ENCODE measurements at regions not wholly inside any gene's neighbourhood (a gene's known extent, or its start where the extent isn't known, plus 50 kb on each side); places are given as distances from the start of the nearest gene placed in this dataset.
A peak's percentile ranks its signal among the peaks of the same experiment; 100 is the strongest.

DNA sequence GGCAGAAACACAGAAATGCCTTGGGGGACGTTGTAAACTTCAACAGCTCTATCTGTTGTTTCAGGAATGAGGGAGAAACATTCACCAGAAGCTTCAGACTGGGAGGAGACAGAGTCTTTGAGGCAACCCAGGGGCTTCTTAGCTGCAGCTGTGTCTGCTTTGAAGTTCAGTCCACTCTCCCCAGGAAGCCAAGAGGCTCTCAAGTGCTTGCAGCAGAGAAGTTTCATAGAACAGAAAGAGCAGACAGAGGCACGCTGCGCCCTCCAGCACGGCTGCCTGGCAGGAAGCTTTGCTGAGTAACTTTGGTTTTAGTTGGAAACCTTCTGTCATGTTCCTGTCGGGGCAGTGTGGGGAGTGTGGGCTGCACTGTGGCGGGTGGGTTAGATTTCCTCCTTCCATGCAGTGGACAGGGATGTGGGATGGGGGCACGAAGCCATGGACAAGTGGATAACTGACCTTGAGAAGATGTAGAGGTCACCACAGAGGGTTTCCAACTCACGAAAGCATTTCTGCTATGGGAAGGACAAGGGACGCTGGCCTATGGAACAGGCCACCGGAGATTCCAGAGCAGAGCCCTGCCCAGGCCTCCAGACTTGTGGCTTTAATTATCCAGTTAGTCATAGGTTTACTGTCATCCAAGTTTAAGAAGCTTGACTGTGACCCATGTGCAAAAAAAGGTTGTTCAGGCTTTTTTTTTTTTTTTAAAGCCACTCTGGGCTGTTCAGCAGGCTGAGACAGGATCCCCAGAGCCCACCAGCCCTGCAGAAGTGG lies 107.7 kb downstream of the ARF6 start:
- peaks cover 40% of the 10 kb centered on the region for H3K4me1 ChIP-seq (ENCODE audit: control insufficient read depth, insufficient read depth, low read length)

DNA sequence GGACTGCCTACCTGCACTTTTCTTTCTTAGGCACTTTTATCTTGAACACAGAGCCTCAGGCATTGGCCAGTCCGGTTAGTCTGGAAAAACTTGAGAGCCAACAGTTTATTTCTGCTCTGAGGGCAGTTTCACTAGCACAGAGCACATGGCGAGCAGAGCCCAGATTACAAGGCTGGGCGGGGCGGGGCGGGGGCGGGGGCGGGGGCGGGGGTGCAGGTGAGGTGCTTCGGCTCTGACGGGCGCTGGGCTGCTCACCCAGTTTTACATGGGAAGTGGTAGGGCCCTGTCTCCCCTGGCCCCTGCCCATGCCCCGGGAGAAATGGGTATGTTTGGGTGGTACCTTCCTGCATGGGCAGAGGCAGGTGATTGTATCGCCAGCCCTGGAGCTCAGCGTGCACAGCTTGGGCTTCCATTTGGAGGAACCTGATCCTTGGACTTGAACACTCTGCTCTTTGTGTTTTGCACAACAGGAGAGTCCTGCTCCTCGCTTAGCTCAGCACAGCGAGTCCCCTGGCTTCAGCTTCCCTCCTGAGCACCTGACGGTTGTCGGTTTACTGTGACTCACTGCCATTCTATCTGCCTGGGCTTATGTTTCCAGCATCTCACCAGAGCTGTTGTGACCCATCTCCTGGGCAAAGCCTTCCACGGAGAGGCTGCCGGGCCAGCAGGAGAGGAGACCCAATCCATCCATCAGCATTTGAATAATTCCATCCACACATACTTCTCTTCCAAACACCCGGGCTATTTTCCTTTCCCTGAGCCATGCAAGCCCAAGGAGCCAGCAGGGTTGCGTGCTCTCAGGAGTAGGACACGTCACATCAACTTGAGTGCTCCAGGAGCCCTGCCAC lies 108.5 kb downstream of the ARF6 start:
- Histone ChIP-seq H3K27me3 (ENCODE audit: control insufficient read depth, insufficient read depth, low read length) (peaks cover 37% of the 10 kb centered on the region), H3K9ac (ENCODE audit: low read depth, low read length) (0 out of 2 replicates have a peak overlapping the region, but pooled peaks have one; percentile 12), H3K27ac (ENCODE audit: low read depth, low read length) (peak overlapping the region; percentile 80), H3K36me3 (ENCODE audit: control insufficient read depth, insufficient read depth, low read length) (no peaks in the 10 kb centered on the region), H3K9me3 (ENCODE audit: control insufficient read depth, insufficient read depth, low read length) (no peaks in the 10 kb centered on the region), H3K4me1 (ENCODE audit: control insufficient read depth, insufficient read depth, low read length) (peaks cover 40% of the 10 kb centered on the region), H3K4me3 (ENCODE audit: low read depth, low read length) (peak overlapping the region; percentile 41; the same call in 1 of the 2 replicates)

More for the DNA sequence above, 107.7 kb downstream of the ARF6 start:
- H3K27ac ChIP-seq (ENCODE audit: low read depth, low read length), result peak overlapping the region; percentile 80
- peaks cover 37% of the 10 kb centered on the region for H3K27me3 ChIP-seq (ENCODE audit: control insufficient read depth, insufficient read depth, low read length)
- no peaks in the 10 kb centered on the region for H3K9me3 ChIP-seq (ENCODE audit: control insufficient read depth, insufficient read depth, low read length)
- H3K4me3 ChIP-seq (ENCODE audit: low read depth, low read length), result no peak overlapping the region
- 0 out of 2 replicates have a peak overlapping the region, but pooled peaks have one; percentile 12 for H3K9ac ChIP-seq (ENCODE audit: low read depth, low read length)
- no peaks in the 10 kb centered on the region for H3K36me3 ChIP-seq (ENCODE audit: control insufficient read depth, insufficient read depth, low read length)

DNA sequence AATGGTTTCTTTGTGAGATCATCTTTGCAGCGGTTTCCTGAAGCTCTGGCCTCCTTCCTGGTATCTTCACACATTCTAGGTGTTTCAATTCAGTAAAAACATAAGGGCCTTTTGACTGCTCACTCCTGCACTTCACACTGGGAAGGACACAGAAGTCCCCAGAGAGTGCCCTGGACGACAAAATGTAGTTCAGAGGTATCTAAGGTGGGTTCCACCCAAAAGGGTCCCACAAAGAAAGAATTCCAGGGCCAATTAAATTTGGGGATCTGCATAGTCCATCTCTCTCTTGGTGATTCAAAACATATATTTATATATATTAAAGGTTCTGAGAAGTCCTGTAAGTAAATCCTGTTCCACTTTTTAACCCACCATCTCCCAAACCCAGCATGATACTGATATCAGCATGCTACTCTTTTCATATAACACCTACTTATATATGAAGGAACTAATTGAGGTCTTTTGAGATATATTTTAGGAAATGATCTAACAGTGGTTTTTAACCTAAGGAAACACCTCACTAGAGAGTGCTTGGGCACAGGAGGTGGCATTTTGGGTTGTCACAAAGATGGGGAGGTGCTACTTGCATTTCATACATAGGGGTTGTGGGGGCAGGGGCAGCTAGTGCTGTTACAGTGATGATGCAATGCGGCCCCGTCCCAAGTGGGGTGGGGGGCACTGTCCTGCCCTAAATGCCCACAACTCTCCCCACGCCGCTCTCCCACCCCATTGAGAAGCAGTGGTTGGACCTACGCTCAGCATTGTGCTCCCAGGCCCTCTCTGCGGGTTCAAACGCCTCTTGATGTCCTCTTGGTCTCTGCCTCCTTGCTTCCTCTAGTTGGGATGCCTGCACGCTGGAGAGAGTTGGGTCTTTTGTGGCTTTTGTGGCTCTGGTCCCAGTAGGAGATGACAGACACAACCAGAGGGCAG lies 109.4 kb downstream of the ARF6 start:
- Histone ChIP-seq H3K27ac (ENCODE audit: low read depth, low read length) (peak overlapping the region; percentile 58), H3K9me3 (ENCODE audit: control insufficient read depth, insufficient read depth, low read length) (no peaks in the 10 kb centered on the region), H3K9ac (ENCODE audit: low read depth, low read length) (no peak overlapping the region), H3K27me3 (ENCODE audit: control insufficient read depth, insufficient read depth, low read length) (peaks cover 37% of the 10 kb centered on the region), H3K36me3 (ENCODE audit: control insufficient read depth, insufficient read depth, low read length) (no peaks in the 10 kb centered on the region), H3K4me3 (ENCODE audit: low read depth, low read length) (no peak overlapping the region), H3K4me1 (ENCODE audit: control insufficient read depth, insufficient read depth, low read length) (peaks cover 40% of the 10 kb centered on the region)

DNA sequence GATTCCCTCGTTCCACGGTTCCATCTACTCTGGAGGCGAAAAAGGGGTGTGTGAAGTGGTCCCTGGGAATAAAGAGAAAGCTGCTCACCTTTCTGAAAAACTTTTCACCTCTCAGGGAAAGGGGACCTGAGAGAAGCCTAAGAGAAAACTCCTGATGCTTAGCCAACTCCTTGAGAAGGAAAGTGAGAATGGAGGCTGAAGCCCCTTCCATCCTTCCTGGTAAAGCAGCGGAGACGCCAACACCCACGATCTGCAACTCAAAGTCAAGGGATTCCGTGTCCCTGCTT lies 110.0 kb downstream of the ARF6 start:
- H3K36me3 ChIP-seq (ENCODE audit: control insufficient read depth, insufficient read depth, low read length), result no peaks in the 10 kb centered on the region
- no peaks in the 10 kb centered on the region for H3K9me3 ChIP-seq (ENCODE audit: control insufficient read depth, insufficient read depth, low read length)
- no peak overlapping the region for H3K27ac ChIP-seq (ENCODE audit: low read depth, low read length)
- peak overlapping the region; percentile 55 for H3K4me3 ChIP-seq (ENCODE audit: low read depth, low read length)
- H3K4me1 ChIP-seq (ENCODE audit: control insufficient read depth, insufficient read depth, low read length), result peaks cover 40% of the 10 kb centered on the region
- no peak overlapping the region for H3K9ac ChIP-seq (ENCODE audit: low read depth, low read length)
- peaks cover 37% of the 10 kb centered on the region for H3K27me3 ChIP-seq (ENCODE audit: control insufficient read depth, insufficient read depth, low read length)

DNA sequence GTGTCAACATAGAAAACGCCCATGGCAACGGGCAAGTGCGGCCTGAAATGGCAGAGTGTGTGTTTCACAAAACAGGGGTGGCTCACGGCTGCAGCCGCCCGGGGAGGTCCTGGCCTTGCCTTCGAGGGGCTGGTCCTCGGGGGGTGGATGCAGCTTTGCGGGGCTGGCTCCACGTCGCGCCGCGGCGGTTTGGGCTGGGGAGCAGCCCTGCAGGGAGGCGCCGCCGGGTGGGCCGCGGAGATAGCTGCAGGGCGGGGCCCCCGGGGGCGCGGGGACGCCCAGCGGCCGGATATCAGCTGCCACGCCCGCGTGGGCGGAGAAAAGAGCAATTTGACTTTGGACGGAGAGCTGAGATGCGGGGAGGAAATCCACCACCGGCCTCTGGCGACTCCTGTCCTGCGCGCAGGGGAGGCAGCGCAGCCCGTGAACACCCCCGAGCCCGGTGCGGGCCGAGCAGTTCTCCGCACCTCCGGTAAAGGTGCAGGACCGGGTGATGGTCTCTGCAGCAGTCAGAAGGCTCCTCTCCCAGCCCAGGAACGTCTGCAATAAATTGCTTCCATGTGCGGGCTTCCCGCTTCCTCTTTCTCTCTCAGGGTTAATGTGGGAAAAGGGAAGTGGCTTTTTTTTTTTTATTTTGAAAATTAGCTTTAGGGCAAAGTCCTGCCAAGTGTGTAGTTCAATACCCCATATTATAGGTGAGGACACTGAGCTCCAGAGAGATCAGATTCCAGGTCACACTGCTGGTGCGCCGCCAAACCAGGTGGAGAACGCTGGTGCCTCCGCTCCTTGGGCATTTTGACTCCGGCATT lies 110.5 kb downstream of the ARF6 start:
- Histone ChIP-seq H3K27ac (ENCODE audit: low read depth, low read length) (no peak overlapping the region), H3K9me3 (ENCODE audit: control insufficient read depth, insufficient read depth, low read length) (no peaks in the 10 kb centered on the region), H3K9ac (ENCODE audit: low read depth, low read length) (no peak overlapping the region), H3K4me3 (ENCODE audit: low read depth, low read length) (peak overlapping the region; percentile 55), H3K27me3 (ENCODE audit: control insufficient read depth, insufficient read depth, low read length) (peaks cover 37% of the 10 kb centered on the region), H3K4me1 (ENCODE audit: control insufficient read depth, insufficient read depth, low read length) (peaks cover 40% of the 10 kb centered on the region), H3K36me3 (ENCODE audit: control insufficient read depth, insufficient read depth, low read length) (no peaks in the 10 kb centered on the region)

DNA sequence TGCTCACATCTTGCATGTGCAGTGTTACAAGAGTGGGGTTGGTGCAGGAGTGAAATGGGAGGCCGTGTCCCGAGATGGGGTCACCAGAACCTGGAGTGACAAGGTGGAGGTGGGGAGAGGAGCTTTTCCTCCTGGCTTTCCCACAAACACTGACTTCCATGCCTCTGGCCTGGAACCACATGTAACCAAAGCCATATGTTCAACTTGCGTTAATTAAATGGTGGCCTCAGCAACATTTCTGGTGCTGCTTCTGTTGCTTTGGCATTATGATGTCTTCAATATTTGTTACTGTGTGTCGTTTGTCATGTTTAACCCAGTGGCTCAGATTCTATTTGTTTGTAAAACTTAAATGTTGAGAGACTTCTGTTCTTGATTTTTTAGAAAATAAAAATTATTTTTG lies 110.2 kb downstream of the VCPKMT start:
- no peaks in the 10 kb centered on the region for H3K36me3 ChIP-seq (ENCODE audit: control insufficient read depth, insufficient read depth, low read length)
- H3K4me3 ChIP-seq (ENCODE audit: low read depth, low read length), result no peak overlapping the region
- H3K9ac ChIP-seq (ENCODE audit: low read depth, low read length), result no peak overlapping the region
- H3K9me3 ChIP-seq (ENCODE audit: control insufficient read depth, insufficient read depth, low read length), result no peaks in the 10 kb centered on the region
- H3K27ac ChIP-seq (ENCODE audit: low read depth, low read length), result no peak overlapping the region
- H3K27me3 ChIP-seq (ENCODE audit: control insufficient read depth, insufficient read depth, low read length), result peaks cover 34% of the 10 kb centered on the region
- peaks cover 17% of the 10 kb centered on the region for H3K4me1 ChIP-seq (ENCODE audit: control insufficient read depth, insufficient read depth, low read length)

DNA sequence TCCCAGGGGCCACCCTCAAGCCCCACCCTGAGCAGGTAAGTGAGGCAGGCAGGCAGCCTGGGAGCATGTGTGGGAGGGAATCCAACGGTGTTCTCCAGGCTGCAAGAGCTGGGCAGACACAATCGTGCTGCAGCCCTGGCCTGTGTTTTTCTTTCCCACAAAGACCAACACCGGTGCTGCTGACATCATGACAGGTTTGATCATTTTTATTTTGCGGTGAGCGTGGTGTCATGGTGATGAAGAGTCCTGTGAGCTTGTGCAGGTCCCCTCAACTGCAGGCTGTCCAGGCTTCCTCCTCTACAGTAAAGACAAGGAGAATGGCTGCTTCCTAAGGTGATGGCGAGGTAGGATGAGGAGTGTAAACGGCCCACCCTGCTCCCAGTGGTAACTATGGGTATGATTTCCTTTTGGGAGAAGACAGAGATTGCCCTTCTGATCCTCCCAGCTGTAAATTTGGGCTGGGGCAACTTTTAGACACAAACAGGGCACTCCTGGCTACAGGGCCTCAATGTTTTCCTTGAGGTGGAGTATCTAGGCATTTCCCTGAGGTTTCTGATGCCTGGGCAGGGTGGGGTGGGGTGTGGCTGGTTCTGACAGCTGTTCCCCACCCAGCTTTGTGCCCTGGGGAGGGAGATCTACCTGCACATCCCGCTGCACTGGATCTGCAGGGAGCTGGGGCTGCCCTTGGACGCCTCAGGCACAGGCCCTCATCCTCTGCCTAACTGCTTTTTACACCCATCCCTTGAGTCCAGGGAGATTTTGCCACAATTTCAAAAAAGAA lies 109.1 kb downstream of the VCPKMT start:
- Histone ChIP-seq H3K4me1 (ENCODE audit: control insufficient read depth, insufficient read depth, low read length) (peaks cover 10% of the 10 kb centered on the region; the same call in 1 of the 2 replicates), H3K27me3 (ENCODE audit: control insufficient read depth, insufficient read depth, low read length) (peaks cover 25% of the 10 kb centered on the region), H3K9ac (ENCODE audit: low read depth, low read length) (no peak overlapping the region), H3K36me3 (ENCODE audit: control insufficient read depth, insufficient read depth, low read length) (no peaks in the 10 kb centered on the region), H3K4me3 (ENCODE audit: low read depth, low read length) (no peak overlapping the region), H3K9me3 (ENCODE audit: control insufficient read depth, insufficient read depth, low read length) (no peaks in the 10 kb centered on the region), H3K27ac (ENCODE audit: low read depth, low read length) (no peak overlapping the region)

DNA sequence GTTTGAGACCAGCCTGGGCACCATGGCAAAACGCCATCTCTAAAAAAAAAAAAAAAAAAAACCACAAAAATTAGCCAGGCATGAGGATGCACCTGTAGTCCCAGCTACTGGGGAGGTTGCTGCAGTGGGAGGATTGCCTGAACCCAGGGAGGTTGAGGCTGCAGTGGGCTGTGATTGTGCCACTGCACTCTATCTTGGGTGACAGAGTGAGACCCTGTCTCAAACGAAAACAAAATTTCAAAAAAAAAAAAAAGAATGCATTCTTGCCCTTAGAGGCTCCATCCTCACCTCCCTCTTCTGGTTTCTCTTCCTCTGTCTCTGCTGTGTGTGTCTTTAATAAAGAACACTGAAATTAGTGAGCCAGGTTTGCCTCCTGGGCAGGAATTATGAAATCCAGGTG lies 107.8 kb downstream of the VCPKMT start:
- Histone ChIP-seq H3K27me3 (ENCODE audit: control insufficient read depth, insufficient read depth, low read length) (peaks cover 12% of the 10 kb centered on the region), H3K9me3 (ENCODE audit: control insufficient read depth, insufficient read depth, low read length) (no peaks in the 10 kb centered on the region), H3K4me1 (ENCODE audit: control insufficient read depth, insufficient read depth, low read length) (peaks cover 3% of the 10 kb centered on the region; the same call in 1 of the 2 replicates), H3K4me3 (ENCODE audit: low read depth, low read length) (no peak overlapping the region), H3K27ac (ENCODE audit: low read depth, low read length) (no peak overlapping the region), H3K9ac (ENCODE audit: low read depth, low read length) (no peak overlapping the region), H3K36me3 (ENCODE audit: control insufficient read depth, insufficient read depth, low read length) (no peaks in the 10 kb centered on the region)

DNA sequence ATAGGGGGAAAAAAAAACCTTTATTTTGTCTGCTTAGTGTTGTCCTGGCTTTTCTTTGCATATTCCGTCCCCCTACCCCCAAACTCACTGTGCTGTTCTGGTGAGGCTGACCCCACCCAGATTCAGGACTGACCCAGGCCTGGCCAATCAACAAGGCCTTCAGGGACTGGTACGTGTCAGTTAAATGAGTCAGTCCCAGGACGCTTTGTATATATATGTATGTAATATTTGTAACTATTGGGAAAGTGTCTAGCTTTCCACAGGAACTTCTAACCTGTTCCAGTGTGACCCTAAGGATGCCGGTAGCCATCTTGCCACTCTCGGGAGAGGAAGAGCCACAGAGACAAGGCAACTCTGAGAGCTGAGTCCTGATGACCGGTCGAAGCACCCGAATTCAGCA lies 107.4 kb downstream of the VCPKMT start:
- H3K9me3 ChIP-seq (ENCODE audit: control insufficient read depth, insufficient read depth, low read length), result no peaks in the 10 kb centered on the region
- H3K27me3 ChIP-seq (ENCODE audit: control insufficient read depth, insufficient read depth, low read length), result peaks cover 8% of the 10 kb centered on the region
- H3K27ac ChIP-seq (ENCODE audit: low read depth, low read length), result no peak overlapping the region
- H3K4me1 ChIP-seq (ENCODE audit: control insufficient read depth, insufficient read depth, low read length), result no peaks in the 10 kb centered on the region; the same call in 1 of the 2 replicates
- H3K9ac ChIP-seq (ENCODE audit: low read depth, low read length), result no peak overlapping the region
- no peaks in the 10 kb centered on the region for H3K36me3 ChIP-seq (ENCODE audit: control insufficient read depth, insufficient read depth, low read length)
- no peak overlapping the region for H3K4me3 ChIP-seq (ENCODE audit: low read depth, low read length)
